Upper lobe of left lung (tissue), 6 donors: ENCODE measurements at regions not wholly inside any gene's neighbourhood (a gene's known extent, or its start where the extent isn't known, plus 50 kb on each side); places are given as distances from the start of the nearest gene placed in this dataset.

Experiments used
- ATAC-seq, 2 donors: fragments of 200-7000 bp; cut with Tn5 transposase; one replicate each; pipeline ENCODE4 v1.9.1; 2022; ENCODE audit warnings: mild to moderate bottlenecking in 2 of 2, moderate library complexity in 2 of 2; ENCODE audit not compliant: low FRiP score in 2 of 2
- DNase-seq, 2 donors: peaks; one replicate each; pipeline ENCODE4 v3.0.0-alpha.2; 2019 to 2020
- H3K27ac ChIP-seq, 4 donors: fragments of 200-600 bp; sonication (generic); one replicate each; pipeline ENCODE4 v1.5.1; 2016 to 2019
- H3K27me3 ChIP-seq, 4 donors: fragments of 200-600 bp; sonication (generic); one replicate each; pipeline ENCODE4 v1.5.1; 2017 to 2019
- H3K36me3 ChIP-seq, 4 donors: fragments of 200-600 bp; sonication (generic); one replicate each; pipeline ENCODE4 v1.5.1; 2016 to 2019
- H3K4me1 ChIP-seq, 4 donors: fragments of 200-600 bp; sonication (generic); one replicate each; pipeline ENCODE4 v1.5.1; 2018 to 2019
- H3K4me3 ChIP-seq, 4 donors: fragments of 200-600 bp; sonication (generic); one replicate each; pipeline ENCODE4 v1.5.1; 2017 to 2019; ENCODE audit warnings: mild to moderate bottlenecking in 2 of 4, moderate library complexity in 1 of 4
- H3K9me3 ChIP-seq, 4 donors: fragments of 200-600 bp; sonication (generic); one replicate each; pipeline ENCODE4 v1.5.1; 2018 to 2019
- EP300 ChIP-seq, 4 donors: sonication (generic); formaldehyde crosslinking; IDR thresholded peaks; one replicate each; pipeline ENCODE4 v1.5.1; 2017; ENCODE audit warnings: antibody characterized with exemption in 4 of 4, control low read depth in 2 of 4
- POLR2A ChIP-seq, 4 donors: fragments of 450-650 bp; IDR thresholded peaks; one replicate each; pipeline ENCODE4 v1.5.1; 2016 to 2017; ENCODE audit warnings: antibody characterized with exemption in 4 of 4, mild to moderate bottlenecking in 2 of 4
- POLR2AphosphoS5 ChIP-seq, 2 donors: sonication (generic); formaldehyde crosslinking; IDR thresholded peaks; one replicate each; pipeline ENCODE4 v1.5.1; 2017; ENCODE audit warnings: antibody characterized with exemption in 2 of 2
- WGBS, 2 donors: methylation state at CpG; one replicate each; pipeline ENCODE4 v1.1.5; 2017 to 2018; 5-methylcytosine and 5-hydroxymethylcytosine counted together
- TF ChIP-seq, protein P1 (sequence below), 6 experiments: fragments of 450-650 bp in 4 of 6; fragments of 200-600 bp in 2 of 6; sonication (generic) in 2 of 6; IDR thresholded peaks; one replicate each; pipeline ENCODE4 v1.5.1; 2016 to 2019; ENCODE audit warnings: antibody characterized with exemption in 6 of 6
- donor health status: DM: no; HTN: no; CAD: no; lungs with moderate emphysema.
- donor health status: DM: no; HTN: yes; CAD: no; lungs with severe emphysema.

GRCh38 chr16:52296076-52296475 lies 250.9 kb downstream of the TOX3 start:
- TF ChIP-seq EP300 (IDR thresholded peaks at IDR 0.05) = no peak
- no peak for TF ChIP-seq POLR2AphosphoS5 (IDR thresholded peaks at IDR 0.05)
- no peak for TF ChIP-seq POLR2A (IDR thresholded peaks at IDR 0.05)
- TF ChIP-seq, protein P1, sequence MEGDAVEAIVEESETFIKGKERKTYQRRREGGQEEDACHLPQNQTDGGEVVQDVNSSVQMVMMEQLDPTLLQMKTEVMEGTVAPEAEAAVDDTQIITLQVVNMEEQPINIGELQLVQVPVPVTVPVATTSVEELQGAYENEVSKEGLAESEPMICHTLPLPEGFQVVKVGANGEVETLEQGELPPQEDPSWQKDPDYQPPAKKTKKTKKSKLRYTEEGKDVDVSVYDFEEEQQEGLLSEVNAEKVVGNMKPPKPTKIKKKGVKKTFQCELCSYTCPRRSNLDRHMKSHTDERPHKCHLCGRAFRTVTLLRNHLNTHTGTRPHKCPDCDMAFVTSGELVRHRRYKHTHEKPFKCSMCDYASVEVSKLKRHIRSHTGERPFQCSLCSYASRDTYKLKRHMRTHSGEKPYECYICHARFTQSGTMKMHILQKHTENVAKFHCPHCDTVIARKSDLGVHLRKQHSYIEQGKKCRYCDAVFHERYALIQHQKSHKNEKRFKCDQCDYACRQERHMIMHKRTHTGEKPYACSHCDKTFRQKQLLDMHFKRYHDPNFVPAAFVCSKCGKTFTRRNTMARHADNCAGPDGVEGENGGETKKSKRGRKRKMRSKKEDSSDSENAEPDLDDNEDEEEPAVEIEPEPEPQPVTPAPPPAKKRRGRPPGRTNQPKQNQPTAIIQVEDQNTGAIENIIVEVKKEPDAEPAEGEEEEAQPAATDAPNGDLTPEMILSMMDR (IDR thresholded peaks at IDR 0.05) = no peak
- 86 to 93% methylated on average over 2 of the region's 2 CpGs for WGBS, 2 donors
- no peak for DNase-seq
- no peaks in the 10 kb centered on the region for H3K36me3 ChIP-seq
- no peaks in the 10 kb centered on the region for H3K27me3 ChIP-seq
- H3K9me3 ChIP-seq = no peaks in the 10 kb centered on the region
- ATAC-seq = no peak
- H3K4me1 ChIP-seq = no peaks in the 10 kb centered on the region
- no peak overlapping the region for H3K27ac ChIP-seq
- H3K4me3 ChIP-seq = no peak overlapping the region

- Histone ChIP-seq H3K27me3 (no peaks in the 10 kb centered on the region), H3K9me3 (no peaks in the 10 kb centered on the region), H3K4me3 (no peak overlapping the region), H3K4me1 (no peaks in the 10 kb centered on the region), H3K27ac (no peak overlapping the region), H3K36me3 (no peaks in the 10 kb centered on the region)
- ATAC-seq = no peak
- TF ChIP-seq POLR2A (IDR thresholded peaks at IDR 0.05) (no peak), EP300 (IDR thresholded peaks at IDR 0.05) (no peak), POLR2AphosphoS5 (IDR thresholded peaks at IDR 0.05) (no peak)
- TF ChIP-seq, protein P1 (IDR thresholded peaks at IDR 0.05) = no peak
- WGBS, 2 donors = 70 to 76% methylated on average over 3 of the region's 3 CpGs
- no peak for DNase-seq
These were observed 252.3 kb downstream of the TOX3 start for GRCh38 chr16:52294660-52295059.

DNA sequence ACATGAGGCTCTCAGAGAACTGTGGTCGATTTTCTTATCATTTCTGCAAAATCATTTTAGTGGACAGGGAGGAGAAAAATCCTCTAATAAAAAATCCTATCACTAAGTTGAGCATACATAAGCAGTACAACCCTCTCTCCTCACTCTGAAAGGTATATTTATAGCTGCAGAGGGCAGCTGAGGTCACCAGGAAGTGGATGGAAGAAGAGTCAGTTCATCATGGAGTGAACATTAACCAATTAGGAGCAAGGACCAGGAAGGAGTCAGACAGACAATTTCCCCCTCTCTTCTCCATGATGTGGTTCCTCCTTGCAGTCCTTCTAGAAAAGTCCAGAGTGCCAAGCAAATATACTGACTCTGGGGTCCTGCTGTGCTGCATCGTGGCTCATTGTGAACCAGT lies 253.7 kb downstream of the TOX3 start:
- TF ChIP-seq POLR2A (IDR thresholded peaks at IDR 0.05) (no peak), POLR2AphosphoS5 (IDR thresholded peaks at IDR 0.05) (no peak), EP300 (IDR thresholded peaks at IDR 0.05) (no peak)
- TF ChIP-seq, protein P1 (IDR thresholded peaks at IDR 0.05) = no peak

DNA sequence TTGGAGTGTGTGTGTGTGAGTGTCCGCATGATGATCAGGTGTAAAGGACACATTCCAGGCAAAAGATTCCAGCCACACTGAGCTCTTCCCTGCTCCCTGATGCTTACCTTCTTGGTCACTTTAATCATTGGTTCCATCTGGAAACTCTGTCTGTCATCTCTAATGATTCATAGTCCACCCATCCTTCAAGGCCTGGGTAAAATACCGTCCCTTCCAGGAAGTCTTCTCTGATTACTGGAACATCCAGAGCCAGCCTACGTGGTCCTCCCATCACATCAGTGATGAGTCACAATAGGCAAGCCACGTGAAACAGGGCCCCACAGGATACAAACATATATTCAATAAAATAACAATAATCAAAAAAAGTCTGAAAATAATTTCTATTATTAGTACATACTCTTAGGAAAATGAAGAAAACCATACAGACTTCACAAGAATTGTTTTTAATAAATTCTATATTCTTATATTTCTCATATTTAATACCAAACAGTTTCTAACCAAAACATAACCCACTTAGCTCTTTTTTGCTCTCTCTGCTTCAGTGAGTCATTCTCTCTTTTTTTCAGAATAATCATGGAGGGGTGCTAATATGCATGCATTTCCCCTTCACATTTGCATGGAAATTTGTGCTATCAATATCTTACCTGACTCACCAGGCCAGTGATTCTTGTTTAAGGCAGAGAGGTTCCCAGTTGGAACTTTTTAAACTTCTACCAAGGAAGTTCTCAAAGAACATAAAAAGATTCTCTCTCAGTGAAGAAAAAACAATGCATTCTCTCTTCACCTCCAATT lies 263.2 kb downstream of the TOX3 start:
- Histone ChIP-seq H3K36me3 (no peaks in the 10 kb centered on the region), H3K9me3 (no peaks in the 10 kb centered on the region), H3K4me3 (no peak overlapping the region), H3K4me1 (no peaks in the 10 kb centered on the region), H3K27me3 (no peaks in the 10 kb centered on the region), H3K27ac (no peak overlapping the region)
- ATAC-seq (no peak), DNase-seq (no peak)
- TF ChIP-seq POLR2A (IDR thresholded peaks at IDR 0.05) = no peak
- TF ChIP-seq, protein P1 (IDR thresholded peaks at IDR 0.05) = no peak
- TF ChIP-seq POLR2AphosphoS5 (IDR thresholded peaks at IDR 0.05) = no peak
- TF ChIP-seq EP300 (IDR thresholded peaks at IDR 0.05) = no peak
- 74 to 80% methylated on average over 4 of the region's 4 CpGs for WGBS, 2 donors

More for the DNA sequence above, 253.7 kb downstream of the TOX3 start:
- no peak overlapping the region for H3K4me3 ChIP-seq
- H3K27me3 ChIP-seq = no peaks in the 10 kb centered on the region
- WGBS, 2 donors = 44 to 57% methylated on average over 2 of the region's 2 CpGs
- ATAC-seq (no peak), DNase-seq (no peak)
- no peaks in the 10 kb centered on the region for H3K36me3 ChIP-seq
- H3K27ac ChIP-seq = no peak overlapping the region
- H3K9me3 ChIP-seq = no peaks in the 10 kb centered on the region
- no peaks in the 10 kb centered on the region for H3K4me1 ChIP-seq

- Histone ChIP-seq H3K27ac (no peak overlapping the region), H3K4me1 (no peaks in the 10 kb centered on the region), H3K9me3 (no peaks in the 10 kb centered on the region), H3K4me3 (no peak overlapping the region), H3K36me3 (no peaks in the 10 kb centered on the region), H3K27me3 (no peaks in the 10 kb centered on the region)
- 79 to 84% methylated on average over 2 of the region's 2 CpGs for WGBS, 2 donors
- DNase-seq (no peak), ATAC-seq (no peak)
- TF ChIP-seq POLR2AphosphoS5 (IDR thresholded peaks at IDR 0.05) (no peak), EP300 (IDR thresholded peaks at IDR 0.05) (no peak), POLR2A (IDR thresholded peaks at IDR 0.05) (no peak)
- TF ChIP-seq, protein P1 (IDR thresholded peaks at IDR 0.05) = no peak
These were observed 263.9 kb downstream of the TOX3 start for GRCh38 chr16:52283018-52283417.
